ENCODE measurements at regions not wholly inside any gene's neighbourhood (a gene's known extent, or its start where the extent isn't known, plus 50 kb on each side); places are given as distances from the start of the nearest gene placed in this dataset.

DNA sequence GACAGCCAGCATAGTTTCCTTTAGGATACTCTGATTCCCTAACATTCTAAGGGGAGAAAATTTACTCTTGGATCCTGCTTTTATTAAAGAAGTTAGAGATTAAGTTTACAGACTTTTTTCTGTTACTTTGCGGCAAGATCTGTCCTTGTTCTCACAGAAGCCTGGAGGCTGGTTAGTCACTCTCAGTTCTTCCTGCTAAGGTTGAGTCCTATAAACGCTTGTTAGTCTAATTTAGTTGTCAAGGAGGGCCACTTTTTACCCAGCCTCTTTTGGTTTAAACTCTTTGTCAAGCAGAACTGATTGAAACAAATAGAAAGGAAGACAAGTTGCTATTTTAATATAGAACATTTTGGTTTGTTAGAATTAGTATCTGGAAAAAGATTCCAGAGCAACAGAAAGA is 89.7 kb downstream of the C21orf91 start:
- TF ChIP-seq, protein P1, sequence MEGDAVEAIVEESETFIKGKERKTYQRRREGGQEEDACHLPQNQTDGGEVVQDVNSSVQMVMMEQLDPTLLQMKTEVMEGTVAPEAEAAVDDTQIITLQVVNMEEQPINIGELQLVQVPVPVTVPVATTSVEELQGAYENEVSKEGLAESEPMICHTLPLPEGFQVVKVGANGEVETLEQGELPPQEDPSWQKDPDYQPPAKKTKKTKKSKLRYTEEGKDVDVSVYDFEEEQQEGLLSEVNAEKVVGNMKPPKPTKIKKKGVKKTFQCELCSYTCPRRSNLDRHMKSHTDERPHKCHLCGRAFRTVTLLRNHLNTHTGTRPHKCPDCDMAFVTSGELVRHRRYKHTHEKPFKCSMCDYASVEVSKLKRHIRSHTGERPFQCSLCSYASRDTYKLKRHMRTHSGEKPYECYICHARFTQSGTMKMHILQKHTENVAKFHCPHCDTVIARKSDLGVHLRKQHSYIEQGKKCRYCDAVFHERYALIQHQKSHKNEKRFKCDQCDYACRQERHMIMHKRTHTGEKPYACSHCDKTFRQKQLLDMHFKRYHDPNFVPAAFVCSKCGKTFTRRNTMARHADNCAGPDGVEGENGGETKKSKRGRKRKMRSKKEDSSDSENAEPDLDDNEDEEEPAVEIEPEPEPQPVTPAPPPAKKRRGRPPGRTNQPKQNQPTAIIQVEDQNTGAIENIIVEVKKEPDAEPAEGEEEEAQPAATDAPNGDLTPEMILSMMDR (IDR thresholded peaks at IDR 0.05) = no peak
- no peak for TF ChIP-seq POLR2A (IDR thresholded peaks at IDR 0.05)
